Activated naive CD4-positive, alpha-beta T cell treated with Interleukin-2 at 50 U/mL for 16 hours (primary cell): ENCODE measurements at regions not wholly inside any gene's neighbourhood (a gene's known extent, or its start where the extent isn't known, plus 50 kb on each side); places are given as distances from the start of the nearest gene placed in this dataset.

ENCODE experiments used
- DNase-seq: peaks from one replicate; pipeline ENCODE4 v3.0.0-alpha.2; 2020

GRCh38 chr5:104186510-104186909 is 623.9 kb upstream of the NUDT12 start:
- DNase-seq, result no peak

GRCh38 chr5:104186100-104186499 is 623.5 kb upstream of the NUDT12 start:
- no peak for DNase-seq

GRCh38 chr5:104184264-104184663 is 621.7 kb upstream of the NUDT12 start:
- no peak for DNase-seq

GRCh38 chr5:104178829-104179456 is 616.4 kb upstream of the NUDT12 start:
- no peak for DNase-seq

- no peak for DNase-seq
Observed at GRCh38 chr5:104178066-104178465, 615.5 kb upstream of the NUDT12 start.

GRCh38 chr5:104177651-104178050 is 615.1 kb upstream of the NUDT12 start:
- DNase-seq, result no peak

GRCh38 chr5:104172976-104173375 is 610.4 kb upstream of the NUDT12 start:
- no peak for DNase-seq

GRCh38 chr5:104171958-104172690 is 609.5 kb upstream of the NUDT12 start:
- DNase-seq, result no peak

- no peak for DNase-seq
Observed at GRCh38 chr5:104170926-104171325, 608.3 kb upstream of the NUDT12 start.

- no peak for DNase-seq
Observed at GRCh38 chr5:104146652-104147051, 584.1 kb upstream of the NUDT12 start.

GRCh38 chr5:104139840-104140239 is 577.3 kb upstream of the NUDT12 start:
- no peak for DNase-seq

GRCh38 chr5:104130320-104130719 is 567.7 kb upstream of the NUDT12 start:
- no peak for DNase-seq

- no peak for DNase-seq
Observed at GRCh38 chr5:104128348-104128747, 565.8 kb upstream of the NUDT12 start.

- DNase-seq, result no peak
Observed at GRCh38 chr5:104126980-104127379, 564.4 kb upstream of the NUDT12 start.

- no peak for DNase-seq
Observed at GRCh38 chr5:104119529-104119928, 556.9 kb upstream of the NUDT12 start.

GRCh38 chr5:104111632-104112031 is 549.0 kb upstream of the NUDT12 start:
- no peak for DNase-seq

GRCh38 chr5:104096451-104096850 is 533.9 kb upstream of the NUDT12 start:
- DNase-seq, result no peak

GRCh38 chr5:104095527-104095926 is 532.9 kb upstream of the NUDT12 start:
- no peak for DNase-seq

- no peak for DNase-seq
Observed at GRCh38 chr5:104088876-104089778, 526.5 kb upstream of the NUDT12 start.

GRCh38 chr5:104084896-104085295 is 522.3 kb upstream of the NUDT12 start:
- DNase-seq, result no peak

GRCh38 chr5:104082754-104083153 is 520.2 kb upstream of the NUDT12 start:
- DNase-seq, result no peak

GRCh38 chr5:104081232-104081631 is 518.6 kb upstream of the NUDT12 start:
- DNase-seq, result no peak

- no peak for DNase-seq
Observed at GRCh38 chr5:104080646-104081175, 518.1 kb upstream of the NUDT12 start.
